ENCODE measurements at regions not wholly inside any gene's neighbourhood (a gene's known extent, or its start where the extent isn't known, plus 50 kb on each side); places are given as distances from the start of the nearest gene placed in this dataset.

GRCh38 chr2:150759531-150759930, 272.1 kb upstream of the RND3 start:
- no peaks in the 10 kb centered on the region for H3K36me3 ChIP-seq (ENCODE audit: control insufficient read depth in 2 of 2, extremely low read depth in 1 of 2, insufficient read depth in 2 of 2, low read length in 2 of 2)
- H2AFZ ChIP-seq (ENCODE audit: low read depth, low read length): no peak overlapping the region
- no peaks in the 10 kb centered on the region for H3K4me1 ChIP-seq (ENCODE audit: control insufficient read depth, extremely low read depth, insufficient read depth, low read length)
- no peaks in the 10 kb centered on the region for H3K9me3 ChIP-seq (replicated peaks; ENCODE audit: control insufficient read depth, insufficient read depth, low read length)
- H3K27me3 ChIP-seq (ENCODE audit: control insufficient read depth in 2 of 2, insufficient read depth in 2 of 2, low read length in 2 of 2): no peaks in the 10 kb centered on the region
- H3K4me3 ChIP-seq (replicated peaks in 1 of 3; ENCODE audit: insufficient read depth in 1 of 3, low read depth in 1 of 3, low read length in 3 of 3): no peak overlapping the region
- no peak for DNase-seq (ENCODE audit: low read depth, low spot score)
- CTCF ChIA-PET: no interaction called here
- H3K9ac ChIP-seq (replicated peaks; ENCODE audit: extremely low read depth, insufficient read depth, low read length): no peak overlapping the region
- FAIRE-seq: peak; percentile 44
- H3K27ac ChIP-seq (ENCODE audit: insufficient read depth, low read depth, low read length): no peak overlapping the region
- no peak for TF ChIP-seq POLR2AphosphoS5 (IDR thresholded peaks at IDR 0.05; ENCODE audit: insufficient read depth, low read depth, low read length)
- TF ChIP-seq FOS (IDR thresholded peaks at IDR 0.05; ENCODE audit: borderline replicate concordance, insufficient read depth, low read length): no peak
- no peak for TF ChIP-seq POLR2A (IDR thresholded peaks at IDR 0.05; ENCODE audit: low read depth, low read length)
- no peak for TF ChIP-seq CTCF (IDR thresholded peaks at IDR 0.05; ENCODE audit: extremely low read depth in 1 of 2, insufficient read depth in 1 of 2, low read depth in 1 of 2, low read length in 2 of 2)
- no peak for TF ChIP-seq MYC (IDR thresholded peaks at IDR 0.05; ENCODE audit: low read depth, low read length)
- no peak for TF ChIP-seq EZH2 (IDR thresholded peaks at IDR 0.05; ENCODE audit: borderline replicate concordance, low read depth, low read length, severe bottlenecking)
- no peak for TF ChIP-seq JUN (IDR thresholded peaks at IDR 0.05; ENCODE audit: borderline replicate concordance, insufficient read depth, insufficient read length, low read depth)
- TF ChIP-seq GATA2 (IDR thresholded peaks at IDR 0.05; ENCODE audit: insufficient read depth, insufficient read length, low read depth, low read length): no peak
- no peak for TF ChIP-seq MAX (IDR thresholded peaks at IDR 0.05; ENCODE audit: insufficient read depth, insufficient read length)
- no peaks in the 10 kb centered on the region for H3K9me1 ChIP-seq (replicated peaks; ENCODE audit: control insufficient read depth, extremely low read depth, insufficient read depth, low read length)
- dilution Hi-C loops (cut with MboI; ENCODE audit: extremely low pct_ligation_motif_present, low sequenced_read_pairs): no loop called here
- POLR2A ChIA-PET: no interaction called here
- intact Hi-C loops (cut with micrococcal nuclease): no loop called here
- H3K4me2 ChIP-seq (ENCODE audit: insufficient read depth, low read length): no peak overlapping the region
- H3K79me2 ChIP-seq (ENCODE audit: control insufficient read depth, insufficient read depth, low read length): no peaks in the 10 kb centered on the region
- no TSS peak for BruUV-seq (replicated peaks)
- no peaks in the 10 kb centered on the region for H4K20me1 ChIP-seq (replicated peaks; ENCODE audit: control insufficient read depth, extremely low read depth, insufficient read depth, low read length)

Data from endothelial cell of umbilical vein (primary cell).